ENCODE measurements at regions not wholly inside any gene's neighbourhood (a gene's known extent, or its start where the extent isn't known, plus 50 kb on each side); places are given as distances from the start of the nearest gene placed in this dataset.

DNA sequence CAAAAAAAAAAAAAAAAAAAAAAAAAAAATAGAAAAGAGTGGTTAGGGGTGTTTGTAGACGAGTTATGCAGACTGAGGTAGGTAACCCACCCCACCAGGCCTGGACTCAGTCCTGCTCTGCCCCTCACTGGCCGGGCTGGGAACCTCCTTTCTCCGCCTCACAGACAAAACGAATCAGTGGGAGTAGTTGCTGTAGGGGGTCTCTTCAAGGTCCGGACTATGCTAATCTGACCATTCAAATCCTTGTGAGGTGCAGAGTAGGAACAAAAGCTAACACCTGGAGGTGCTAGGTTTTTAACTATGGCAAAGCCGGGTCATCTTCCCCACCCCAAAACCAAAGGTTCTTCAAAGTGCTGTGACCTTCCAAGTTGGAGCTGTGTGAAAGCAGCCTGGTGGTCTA is 223.7 kb downstream of the SLC4A3 start:
- TF ChIP-seq, protein P1, sequence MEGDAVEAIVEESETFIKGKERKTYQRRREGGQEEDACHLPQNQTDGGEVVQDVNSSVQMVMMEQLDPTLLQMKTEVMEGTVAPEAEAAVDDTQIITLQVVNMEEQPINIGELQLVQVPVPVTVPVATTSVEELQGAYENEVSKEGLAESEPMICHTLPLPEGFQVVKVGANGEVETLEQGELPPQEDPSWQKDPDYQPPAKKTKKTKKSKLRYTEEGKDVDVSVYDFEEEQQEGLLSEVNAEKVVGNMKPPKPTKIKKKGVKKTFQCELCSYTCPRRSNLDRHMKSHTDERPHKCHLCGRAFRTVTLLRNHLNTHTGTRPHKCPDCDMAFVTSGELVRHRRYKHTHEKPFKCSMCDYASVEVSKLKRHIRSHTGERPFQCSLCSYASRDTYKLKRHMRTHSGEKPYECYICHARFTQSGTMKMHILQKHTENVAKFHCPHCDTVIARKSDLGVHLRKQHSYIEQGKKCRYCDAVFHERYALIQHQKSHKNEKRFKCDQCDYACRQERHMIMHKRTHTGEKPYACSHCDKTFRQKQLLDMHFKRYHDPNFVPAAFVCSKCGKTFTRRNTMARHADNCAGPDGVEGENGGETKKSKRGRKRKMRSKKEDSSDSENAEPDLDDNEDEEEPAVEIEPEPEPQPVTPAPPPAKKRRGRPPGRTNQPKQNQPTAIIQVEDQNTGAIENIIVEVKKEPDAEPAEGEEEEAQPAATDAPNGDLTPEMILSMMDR (IDR thresholded peaks at IDR 0.05), result no peak
- TF ChIP-seq POLR2A (IDR thresholded peaks at IDR 0.05), result no peak
